Hypothalamus (tissue), 51 donors: ENCODE measurements at regions not wholly inside any gene's neighbourhood (a gene's known extent, or its start where the extent isn't known, plus 50 kb on each side); places are given as distances from the start of the nearest gene placed in this dataset.
"Not testable (repeated sequence)": the region's sequence is repeated elsewhere in the genome, so short reads cannot be mapped to it uniquely, and the experiment has no call there.

Experiments used
- DNase-seq, 51 donors: peaks; one replicate each; lab custom pipeline; 2025; lab: John Stamatoyannopoulos, UW

DNA sequence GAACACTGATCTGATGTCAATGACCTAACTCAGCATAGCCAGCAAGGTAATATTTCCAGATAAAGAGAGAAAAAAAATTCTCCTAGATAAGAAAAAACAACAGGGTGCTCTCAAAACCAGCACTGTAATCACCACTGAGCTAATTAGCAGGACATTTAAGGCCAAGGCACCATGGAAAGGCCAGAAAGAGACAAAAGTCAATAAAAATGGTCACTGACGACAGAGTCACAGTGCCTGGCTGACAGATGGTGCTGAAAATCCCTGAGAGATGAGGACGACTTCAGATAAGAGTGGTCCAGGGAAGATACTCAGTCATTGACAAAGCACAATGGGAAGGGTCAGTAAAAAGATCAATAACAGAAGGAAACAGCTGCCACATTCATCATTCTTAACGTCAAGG, 186.7 kb downstream of the SPATA31A6 start:
- DNase-seq, result not testable (repeated sequence)

DNA sequence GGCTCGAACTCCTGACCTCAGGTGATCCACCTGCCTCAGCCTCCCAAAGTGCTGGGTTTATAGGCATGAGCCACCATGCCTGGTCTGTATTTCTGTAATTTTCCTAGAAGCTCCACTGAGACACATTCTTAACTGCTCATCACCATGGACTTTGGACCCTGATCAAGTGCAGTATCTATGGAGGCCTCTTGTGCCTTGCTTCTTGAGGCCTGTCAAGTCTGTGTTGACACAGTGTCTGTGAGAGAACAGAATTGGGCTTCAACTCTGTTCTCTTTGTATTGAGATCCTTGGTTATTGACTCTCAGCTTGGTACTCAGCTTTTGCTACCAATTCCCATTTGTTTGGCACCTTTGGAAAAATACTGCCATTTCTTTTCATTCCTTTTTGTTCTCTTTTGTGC, 188.0 kb downstream of the SPATA31A6 start:
- DNase-seq, result not testable (repeated sequence)

DNA sequence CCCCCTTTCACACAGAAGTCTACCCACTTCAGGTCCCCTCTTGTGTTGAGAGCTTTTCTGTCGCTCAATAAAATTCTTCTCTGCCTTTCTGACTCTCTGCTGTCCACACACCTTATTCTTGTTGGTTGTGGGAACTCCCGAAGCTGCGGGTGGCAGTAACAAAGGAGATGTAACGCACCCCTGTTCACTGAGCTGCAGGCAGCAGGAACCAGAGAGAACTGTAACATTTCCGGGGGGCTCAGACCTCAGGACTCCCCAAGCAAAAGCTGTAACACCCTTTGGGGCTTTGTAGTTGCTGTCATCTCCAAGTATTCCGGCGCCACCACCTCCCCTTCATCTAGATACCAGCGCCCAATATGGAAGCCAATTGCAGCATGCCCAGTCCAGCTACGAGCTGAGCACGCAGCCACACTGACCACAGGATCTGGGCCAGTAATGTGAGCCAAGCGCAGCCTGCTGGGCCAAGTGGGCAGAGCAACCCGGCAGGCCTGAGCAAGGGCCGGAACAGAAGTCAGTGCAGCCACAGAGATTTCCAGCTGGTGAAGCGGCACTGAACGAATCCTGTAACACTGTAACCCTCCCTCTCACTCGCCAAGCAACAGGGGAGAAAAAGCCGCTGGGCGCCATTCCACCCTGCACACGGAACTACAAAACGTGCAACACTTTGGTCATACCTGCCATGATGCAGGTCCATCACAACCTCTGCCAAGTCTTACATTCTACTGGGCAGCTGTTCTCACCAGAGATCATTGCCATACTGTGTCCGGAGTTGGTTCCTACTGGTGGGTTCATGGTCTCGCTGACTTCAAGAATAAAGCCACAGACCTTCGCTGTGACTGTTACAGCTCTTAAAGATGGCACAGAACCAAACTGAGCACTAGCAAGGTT, 194.3 kb downstream of the SPATA31A6 start:
- not testable (repeated sequence) for DNase-seq

DNA sequence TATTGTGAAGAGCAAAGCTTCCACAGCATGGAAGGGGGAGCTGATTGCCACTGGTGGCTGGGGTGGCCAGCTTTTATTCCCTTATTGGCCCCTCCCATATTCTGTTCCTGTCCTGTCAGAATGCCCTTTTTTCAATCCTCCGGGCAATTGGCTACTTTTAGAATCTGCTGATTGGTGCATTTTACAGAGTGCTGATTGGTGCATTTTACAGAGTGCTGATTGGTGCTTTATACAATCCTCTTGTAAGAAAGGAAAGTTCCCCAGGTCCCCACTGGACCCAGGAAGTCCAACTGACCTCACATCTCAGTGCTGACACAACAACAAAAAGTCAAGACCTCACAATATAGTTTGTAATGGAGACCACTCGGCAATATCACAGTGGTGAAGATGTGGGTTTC, 195.0 kb downstream of the SPATA31A6 start:
- no peak for DNase-seq

DNA sequence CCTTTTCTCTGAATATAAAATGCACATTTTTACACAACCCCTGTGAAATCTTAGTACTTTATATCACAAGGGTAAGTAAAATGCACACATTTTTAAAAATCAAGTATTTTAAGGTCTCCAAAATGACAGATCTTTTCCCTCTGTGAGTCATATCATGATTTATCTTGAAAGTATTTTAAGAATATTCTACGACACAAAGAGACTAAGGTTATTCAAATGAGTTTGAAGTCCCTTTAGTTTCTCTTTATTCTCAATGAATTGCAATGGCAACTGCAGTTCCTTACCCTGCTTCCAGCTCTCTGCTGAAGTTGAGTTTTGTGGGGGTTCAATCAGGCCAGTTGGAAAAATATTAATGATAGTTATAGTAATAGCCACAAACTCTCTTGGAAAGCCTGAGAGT, 196.1 kb downstream of the SPATA31A6 start:
- DNase-seq, result not testable (repeated sequence)

DNA sequence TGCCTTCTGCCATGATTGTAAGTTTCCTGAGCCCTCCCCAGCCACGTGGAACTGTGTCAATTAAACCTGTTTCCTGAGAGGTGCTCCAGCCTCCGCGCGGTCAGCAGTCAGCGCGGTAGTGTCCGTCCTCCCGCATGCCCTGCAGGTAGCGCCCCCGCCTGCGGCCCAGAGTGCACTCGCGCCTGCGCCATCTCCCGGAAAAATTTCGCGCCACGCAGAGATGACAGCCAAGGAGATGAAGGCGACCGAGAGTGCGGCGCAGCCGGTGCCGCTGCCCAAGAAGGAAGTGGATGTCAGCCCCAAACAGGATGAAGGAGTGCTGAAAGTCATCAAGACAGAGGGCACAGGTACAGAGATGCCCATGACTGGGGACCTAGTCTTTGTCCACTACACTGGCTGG, 201.1 kb downstream of the SPATA31A6 start:
- DNase-seq, result not testable (repeated sequence)

DNA sequence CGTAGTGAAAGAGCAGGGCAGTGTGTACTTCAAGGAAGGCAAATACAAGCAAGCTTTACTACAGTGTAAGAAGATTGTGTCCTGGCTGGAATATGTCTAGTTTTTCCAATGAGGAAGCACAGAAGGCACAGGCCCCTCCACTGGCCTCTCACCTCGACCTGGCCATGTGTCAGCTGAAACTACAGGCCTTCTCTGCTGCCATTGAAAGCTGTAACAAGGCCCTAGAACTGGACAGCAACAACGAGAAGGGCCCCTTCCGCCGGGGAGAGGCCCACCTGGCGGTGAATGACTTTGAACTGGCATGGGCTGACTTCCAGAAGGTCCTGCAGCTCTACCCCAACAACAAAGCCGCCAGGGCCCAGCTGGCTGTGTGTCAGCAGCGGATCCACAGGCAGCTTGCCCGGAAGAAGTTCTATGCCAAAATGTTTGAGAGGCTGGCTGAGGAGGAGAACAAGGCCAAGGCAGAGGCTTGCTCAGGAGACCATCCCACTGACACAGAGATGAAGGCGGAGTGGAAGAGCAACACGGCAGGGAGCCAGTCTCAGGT, 202.2 kb downstream of the SPATA31A6 start:
- DNase-seq, result not testable (repeated sequence)

DNA sequence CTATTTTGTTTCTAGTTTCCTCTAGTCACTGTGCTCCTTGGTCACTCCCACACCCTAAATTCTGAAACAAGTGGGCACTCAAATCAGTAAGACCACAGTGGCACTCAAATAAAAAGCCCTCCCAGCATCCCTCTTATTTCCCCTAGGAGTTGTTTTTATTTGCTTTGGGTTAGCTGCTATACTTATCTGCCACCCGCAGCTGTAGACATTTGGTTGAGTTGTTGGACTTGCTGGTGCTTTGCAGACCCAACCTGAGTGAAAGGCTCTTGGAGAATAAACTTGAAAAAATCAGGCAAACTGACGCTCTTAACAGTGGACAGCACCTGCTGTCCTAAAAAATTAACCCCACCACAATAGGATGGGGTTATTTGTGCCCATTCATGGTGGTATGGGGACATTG, 203.0 kb downstream of the SPATA31A6 start:
- DNase-seq, result no peak

DNA sequence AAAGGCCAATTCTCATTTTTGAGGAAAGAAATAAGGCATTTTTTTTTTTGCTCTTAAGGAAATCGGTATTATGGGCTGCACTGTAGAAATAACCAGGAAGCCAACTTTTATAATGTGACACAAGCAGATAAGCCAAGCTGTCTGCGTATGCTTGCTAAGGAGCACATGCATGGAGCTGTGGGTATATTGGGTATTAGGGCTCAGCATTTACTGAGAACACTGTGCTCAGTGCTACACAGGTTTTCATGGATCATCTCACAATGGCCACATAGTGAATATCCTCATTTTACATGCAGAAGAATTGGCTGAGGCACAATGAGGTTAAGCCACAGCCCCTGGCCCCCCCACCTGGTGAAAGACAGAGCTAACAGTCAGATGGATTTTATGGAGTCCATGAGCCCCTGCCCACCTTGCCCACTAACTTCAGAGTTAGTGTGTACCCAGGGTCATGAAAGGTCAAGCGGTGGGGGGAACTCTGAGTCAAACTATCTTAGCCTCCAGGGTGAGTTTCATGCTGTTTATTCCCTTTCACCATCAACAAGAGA, 204.8 kb downstream of the SPATA31A6 start:
- DNase-seq, result no peak

DNA sequence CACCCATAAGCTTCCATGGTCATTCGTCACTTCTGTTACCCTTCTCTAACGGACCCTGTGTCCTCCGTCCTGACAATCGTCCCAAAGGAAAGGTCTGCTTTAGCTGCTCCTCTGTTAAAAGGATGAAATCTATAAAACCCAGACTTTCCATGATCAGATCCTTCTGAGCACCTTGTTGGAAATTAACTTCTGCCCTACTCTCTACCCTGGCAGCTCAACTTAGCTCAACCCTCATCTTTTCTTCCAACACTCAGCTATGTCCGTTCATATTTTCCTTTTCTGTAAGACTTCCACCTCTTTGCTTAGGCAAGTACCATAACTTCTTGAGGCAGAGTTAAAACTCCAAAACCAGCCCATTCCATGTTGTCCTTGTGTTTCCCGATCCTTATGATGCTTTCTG, 205.4 kb downstream of the SPATA31A6 start:
- DNase-seq, result no peak

DNA sequence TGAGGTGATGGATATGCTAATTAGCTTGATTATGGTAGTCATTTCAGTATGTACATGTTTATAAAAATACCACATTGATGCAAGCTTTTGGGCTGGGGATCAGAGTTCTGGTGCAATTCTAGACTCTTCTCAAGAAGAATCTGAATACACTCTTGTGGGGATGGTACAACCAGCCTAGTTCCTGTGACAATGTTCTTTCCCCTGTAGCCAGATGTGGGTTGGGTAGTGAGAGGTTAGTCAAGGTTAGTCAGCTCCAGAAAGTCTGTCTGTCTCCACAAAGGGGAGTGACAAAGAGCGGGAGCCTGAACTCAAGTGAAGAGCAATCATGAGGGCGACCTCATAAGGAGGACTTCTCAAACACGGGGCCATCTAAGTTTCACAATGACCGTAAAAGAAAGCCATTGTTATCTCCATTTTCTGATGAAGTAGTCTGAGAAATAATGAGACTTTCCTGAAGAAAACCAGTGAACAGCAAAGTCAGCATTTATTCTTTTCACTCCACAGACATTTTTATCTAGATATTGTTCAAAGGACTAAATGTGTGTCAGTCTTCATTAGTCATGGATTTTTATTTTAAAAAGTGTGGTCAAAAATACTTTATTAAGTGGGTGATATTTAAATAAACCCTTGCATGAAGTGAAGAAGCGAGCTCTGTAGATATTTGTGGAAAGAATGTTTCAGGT, 209.5 kb downstream of the SPATA31A6 start:
- not testable (repeated sequence) for DNase-seq

DNA sequence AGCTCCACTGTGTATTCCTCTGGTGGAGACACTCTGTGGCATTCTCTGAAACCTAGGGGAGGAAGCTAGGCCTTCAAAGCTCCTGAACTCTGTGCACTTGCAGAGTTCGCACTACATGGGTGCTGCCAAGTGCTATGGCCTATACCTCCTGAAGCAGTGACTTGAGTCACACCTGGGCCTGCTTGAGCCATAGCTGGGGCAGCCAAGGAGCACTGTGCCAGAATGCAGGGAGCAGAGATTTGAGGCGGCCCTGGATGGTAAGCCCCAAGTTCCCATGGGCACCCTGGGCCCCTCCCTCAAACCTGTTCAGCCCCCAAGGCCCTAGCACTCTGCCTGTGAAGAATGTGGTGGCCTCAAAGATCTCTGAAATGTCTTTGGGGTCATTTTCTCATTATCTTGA, 212.9 kb downstream of the SPATA31A6 start:
- no peak for DNase-seq

DNA sequence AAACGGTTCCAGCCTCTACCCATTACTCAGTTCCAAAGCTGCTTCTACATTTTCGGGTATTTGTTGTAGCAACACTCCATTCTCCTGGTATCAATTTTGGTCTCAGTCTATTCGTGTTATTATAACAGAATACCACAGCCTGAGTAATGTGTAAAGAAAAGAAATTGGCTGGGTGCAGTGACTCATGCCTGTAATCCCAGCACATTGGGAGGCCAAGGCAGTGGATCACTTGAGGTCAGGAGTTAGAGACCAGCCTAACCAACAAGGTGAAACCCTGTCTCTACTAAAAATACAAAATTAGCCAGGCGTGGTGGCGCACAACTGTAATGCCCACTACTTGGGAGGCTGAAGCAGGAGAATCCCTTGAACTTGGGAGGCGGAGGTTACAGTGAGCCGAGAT, 213.9 kb downstream of the SPATA31A6 start:
- not testable (repeated sequence) for DNase-seq

DNA sequence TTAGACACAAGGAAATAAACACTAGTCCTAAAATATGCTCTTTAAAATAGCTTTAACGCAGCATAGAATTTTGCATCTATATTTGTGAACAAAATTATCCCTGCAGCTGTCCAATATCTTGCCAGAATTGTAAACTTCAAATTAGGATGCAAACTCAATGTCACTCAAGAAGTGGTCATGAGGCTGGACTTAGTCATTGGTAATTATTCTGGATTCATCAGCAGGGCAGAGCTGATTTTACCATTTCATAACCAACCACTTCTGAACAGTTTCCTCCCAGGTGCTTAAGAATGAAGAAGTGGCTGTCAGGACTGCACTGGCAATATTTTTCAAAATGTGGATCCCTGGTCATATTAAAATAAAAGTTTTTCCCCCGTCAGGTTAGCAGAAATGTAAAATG, 219.5 kb downstream of the SPATA31A6 start:
- not testable (repeated sequence) for DNase-seq

DNA sequence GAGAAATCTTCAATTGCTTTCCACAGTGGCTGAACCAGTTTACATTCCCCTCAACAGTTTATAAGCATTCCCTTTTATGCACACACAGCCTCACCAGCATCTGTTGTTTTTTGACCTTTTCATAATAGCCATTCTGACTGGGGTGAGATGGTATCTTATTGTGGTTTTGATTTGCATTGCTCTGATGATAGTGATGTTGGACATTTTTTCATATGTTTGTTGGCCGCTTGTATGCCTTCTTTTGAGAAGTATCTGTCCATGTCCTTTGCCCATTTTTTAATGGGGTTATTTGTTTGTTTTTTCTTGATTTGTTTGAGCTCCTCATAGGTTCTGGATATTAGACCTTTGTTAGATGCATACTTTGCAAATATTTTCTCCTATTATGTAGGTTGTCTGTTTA, 226.1 kb downstream of the SPATA31A6 start:
- not testable (repeated sequence) for DNase-seq

DNA sequence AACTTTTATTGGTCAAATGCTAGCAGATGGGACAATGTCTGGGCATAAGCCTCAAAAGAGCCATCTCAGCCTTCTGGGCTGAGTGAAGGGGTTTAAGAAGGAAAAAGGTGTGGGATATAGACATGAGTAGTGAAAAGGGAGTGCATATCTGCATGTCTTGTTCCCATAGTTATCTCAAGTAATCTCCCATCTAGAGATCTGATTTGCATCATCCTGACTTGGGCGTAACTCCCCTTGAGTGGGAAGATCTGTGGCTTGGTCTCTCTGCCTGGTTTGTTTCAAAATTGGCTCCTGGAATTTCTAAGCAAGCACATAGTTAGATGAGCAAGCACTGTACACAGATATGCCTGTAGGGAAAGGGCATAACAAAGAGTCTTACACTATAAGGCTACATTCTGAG, 228.9 kb downstream of the SPATA31A6 start:
- DNase-seq, result not testable (repeated sequence)

DNA sequence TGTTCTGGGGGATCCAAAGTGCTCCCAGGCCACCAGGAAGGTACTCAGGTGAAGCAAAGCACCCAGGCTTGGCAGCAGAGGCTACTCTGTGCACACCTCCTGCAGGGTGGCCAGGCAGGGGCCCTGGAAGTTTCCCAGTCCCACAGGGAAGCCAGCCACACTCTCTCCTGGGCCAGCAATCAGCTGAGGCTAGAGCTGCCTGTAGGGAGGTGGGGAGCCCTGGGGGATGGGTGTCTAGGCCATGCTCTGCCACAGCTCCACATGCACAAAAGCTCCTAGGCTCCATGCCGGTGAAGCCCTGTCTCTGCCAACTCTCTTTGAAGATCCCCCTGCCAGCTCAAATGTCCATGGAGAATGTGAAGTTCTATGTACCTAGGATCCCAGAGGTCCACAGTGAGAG, 231.4 kb downstream of the SPATA31A6 start:
- not testable (repeated sequence) for DNase-seq

DNA sequence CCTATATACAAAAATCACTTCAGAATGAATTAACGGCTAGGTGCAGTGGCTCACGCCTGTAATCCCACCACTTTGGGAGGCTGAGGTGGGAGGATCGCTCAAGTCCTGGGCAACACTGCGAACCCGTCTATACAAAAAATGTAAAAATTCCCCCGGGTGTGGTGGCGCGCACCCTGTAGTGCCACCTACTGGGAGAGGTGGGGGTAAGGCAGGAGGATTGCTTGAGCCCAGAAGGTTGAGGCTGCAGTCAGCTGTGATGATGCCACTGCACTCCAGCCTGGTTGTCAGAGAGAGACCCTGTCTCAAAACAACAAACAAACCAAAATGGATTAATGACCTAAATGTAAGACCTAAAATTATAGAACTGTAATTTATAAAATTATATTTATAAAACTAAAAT, 236.2 kb downstream of the SPATA31A6 start:
- not testable (repeated sequence) for DNase-seq

DNA sequence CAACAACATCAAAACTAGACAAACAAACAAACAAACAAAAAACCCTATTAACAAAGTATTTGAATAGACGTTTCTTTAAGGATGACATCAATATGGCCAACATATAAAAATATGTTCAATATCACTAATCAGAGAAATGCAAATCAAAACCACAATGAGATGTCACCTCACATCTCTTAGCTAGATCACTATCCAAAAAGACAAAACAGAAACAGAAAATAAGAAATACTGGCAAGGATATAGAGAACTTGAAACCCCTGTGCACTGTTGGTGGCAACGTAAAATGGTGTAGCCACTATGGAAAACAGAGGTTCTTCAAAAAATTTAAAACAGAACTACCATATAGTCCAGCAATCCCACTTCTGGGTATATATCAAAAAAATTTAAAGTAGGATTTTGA, 236.9 kb downstream of the SPATA31A6 start:
- DNase-seq, result not testable (repeated sequence)

DNA sequence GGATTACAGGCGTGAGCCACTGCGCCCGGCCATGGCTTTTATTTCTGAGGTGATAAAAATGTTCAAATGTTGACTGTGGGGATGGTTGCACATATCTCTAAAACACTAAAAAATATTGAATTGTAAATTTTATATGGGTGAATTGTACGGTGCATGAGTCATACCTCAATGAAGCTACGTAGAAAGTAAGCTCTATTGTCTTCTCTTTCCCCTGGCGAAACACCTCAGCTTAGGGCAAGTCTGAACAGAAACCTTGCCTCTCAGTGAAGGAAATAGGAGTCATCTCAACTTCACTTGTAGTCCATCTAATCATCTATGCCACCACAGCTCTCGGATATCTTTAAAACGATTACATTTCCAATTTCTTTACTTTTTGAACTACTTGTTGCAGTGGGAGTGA, 238.2 kb downstream of the SPATA31A6 start:
- not testable (repeated sequence) for DNase-seq
